IMR-90 (cell line): ENCODE measurements at regions not wholly inside any gene's neighbourhood (a gene's known extent, or its start where the extent isn't known, plus 50 kb on each side); places are given as distances from the start of the nearest gene placed in this dataset.

Experiments
- ATAC-seq: fragments of 200-7000 bp; cut with Tn5 transposase; 2 replicates; pipeline ENCODE4 v1.9.1; 2020; ENCODE audit warnings: low read depth, mild to moderate bottlenecking, moderate library complexity
- BruUV-seq: library from RNA; stranded (reverse); fragments of 400-500 nt; replicated peaks from 2 replicates; lab custom pipeline; 2021; lab: Mats Ljungman, UMichigan
- CTCF ChIA-PET: fragments of 300-600 bp; formaldehyde crosslinking; extraction: SDS; loops from one replicate; lab custom pipeline; 2021; ENCODE audit warnings: antibody characterized with exemption; lab: Yijun Ruan, JAX
- POLR2A ChIA-PET: fragments of 300-600 bp; sonication (Branson Sonifier 250); formaldehyde crosslinking; loops from one replicate; lab custom pipeline; 2022; ENCODE audit warnings: antibody characterized with exemption; ENCODE audit not compliant: unreplicated experiment; lab: Charles Lee
- DNase-seq: peaks from one replicate; pipeline ENCODE4 v3.0.0; 2013
- H2AFZ ChIP-seq: replicated peaks from 2 replicates; pipeline ENCODE3; 2013; ENCODE audit warnings: low read length, mild to moderate bottlenecking; ENCODE audit not compliant: poor library complexity
- H2AK5ac ChIP-seq: 2 replicates; pipeline ENCODE4 v1.6.1; 2013; ENCODE audit warnings: low read depth, low read length, inconsistent platforms
- H2AK9ac ChIP-seq: replicated peaks from 2 replicates; pipeline ENCODE3; 2013; ENCODE audit warnings: mild to moderate bottlenecking, low read depth, low read length, moderate library complexity; ENCODE audit not compliant: poor library complexity
- H2BK120ac ChIP-seq: 2 replicates; pipeline ENCODE4 v1.6.1; 2013; ENCODE audit warnings: low read depth, low read length, inconsistent platforms
- H2BK15ac ChIP-seq: 3 replicates; pipeline ENCODE4 v1.6.1; 2013; ENCODE audit warnings: low read depth, low read length, inconsistent platforms
- H2BK20ac ChIP-seq: 2 replicates; pipeline ENCODE4 v1.6.1; 2013; ENCODE audit warnings: low read depth, mild to moderate bottlenecking, inconsistent platforms, low read length, moderate library complexity
- H2BK5ac ChIP-seq: 2 replicates; pipeline ENCODE4 v1.6.1; 2013; ENCODE audit warnings: mild to moderate bottlenecking, low read depth, low read length, inconsistent platforms; ENCODE audit not compliant: poor library complexity, severe bottlenecking
- H3K14ac ChIP-seq: replicated peaks from 2 replicates; pipeline ENCODE4 v1.6.1; 2013; ENCODE audit warnings: low read depth, low read length, inconsistent platforms
- H3K18ac ChIP-seq: 2 replicates; pipeline ENCODE4 v1.6.1; 2013; ENCODE audit warnings: low read depth, low read length, control low read depth
- H3K23ac ChIP-seq: 2 replicates; pipeline ENCODE4 v1.6.1; 2013; ENCODE audit warnings: low read depth, low read length, inconsistent platforms
- H3K27ac ChIP-seq: 2 replicates; pipeline ENCODE4 v1.5.1; 2013; ENCODE audit warnings: mild to moderate bottlenecking, control low read depth, low read length; ENCODE audit not compliant: insufficient read depth
- H3K27me3 ChIP-seq: 2 replicates; pipeline ENCODE4 v1.6.1; 2013; ENCODE audit warnings: low read length; ENCODE audit not compliant: control insufficient read depth, insufficient read depth
- H3K36me3 ChIP-seq: 2 replicates; pipeline ENCODE4 v1.6.1; 2013; ENCODE audit warnings: low read length, mixed read lengths; ENCODE audit not compliant: control insufficient read depth, insufficient read depth
- H3K4ac ChIP-seq: 2 replicates; pipeline ENCODE4 v1.6.1; 2013; ENCODE audit warnings: low read depth, low read length, inconsistent platforms
- H3K4me1 ChIP-seq: 2 replicates; pipeline ENCODE4 v1.6.1; 2013; ENCODE audit warnings: low read length, mixed read lengths; ENCODE audit not compliant: control insufficient read depth, insufficient read depth
- H3K4me2 ChIP-seq: 2 replicates; pipeline ENCODE4 v1.6.1; 2013; ENCODE audit warnings: low read depth, mild to moderate bottlenecking, control low read depth, low read length, moderate library complexity
- H3K4me3 ChIP-seq: 2 replicates; pipeline ENCODE4 v1.5.1; 2013; ENCODE audit warnings: low read depth, mild to moderate bottlenecking, control low read depth, low read length, moderate library complexity; ENCODE audit not compliant: insufficient read depth
- H3K56ac ChIP-seq: 2 replicates; pipeline ENCODE4 v1.6.1; 2013; ENCODE audit warnings: low read length, inconsistent platforms; ENCODE audit not compliant: insufficient read depth; ENCODE audit errors: extremely low read depth
- H3K79me1 ChIP-seq, 2 experiments: 2 replicates each; pipeline ENCODE4 v1.6.1; 2013; ENCODE audit warnings: low read length in 2 of 2, inconsistent platforms in 1 of 2, low read depth in 1 of 2
- H3K9ac ChIP-seq: 2 replicates; pipeline ENCODE4 v1.6.1; 2013; ENCODE audit warnings: low read depth, low read length, control low read depth
- H3K9me1 ChIP-seq: 2 replicates; pipeline ENCODE4 v1.6.1; 2013; ENCODE audit warnings: low read length, inconsistent platforms; ENCODE audit not compliant: insufficient read depth
- H3K9me3 ChIP-seq: 2 replicates; pipeline ENCODE4 v1.6.1; 2013; ENCODE audit warnings: low read length; ENCODE audit not compliant: control insufficient read depth, insufficient read depth
- H4K20me1 ChIP-seq: 2 replicates; pipeline ENCODE4 v1.6.1; 2013; ENCODE audit warnings: low read length, inconsistent platforms; ENCODE audit not compliant: insufficient read depth
- H4K5ac ChIP-seq: 2 replicates; pipeline ENCODE4 v1.6.1; 2013; ENCODE audit warnings: mild to moderate bottlenecking, low read depth, low read length, control low read depth
- H4K8ac ChIP-seq, 2 experiments: 2 replicates each; pipeline ENCODE4 v1.6.1; 2013; ENCODE audit warnings: low read depth in 2 of 2, low read length in 2 of 2, control low read depth in 1 of 2, inconsistent platforms in 1 of 2
- H4K91ac ChIP-seq: 2 replicates; pipeline ENCODE4 v1.6.1; 2013; ENCODE audit warnings: low read depth, low read length, inconsistent platforms; ENCODE audit not compliant: insufficient read depth
- MXI1 ChIP-seq: IDR thresholded peaks from 2 replicates; pipeline ENCODE4 v1.6.1; 2012; ENCODE audit warnings: low read depth, mild to moderate bottlenecking, low read length, moderate library complexity, borderline replicate concordance
- RCOR1 ChIP-seq: IDR thresholded peaks from 2 replicates; pipeline ENCODE4 v1.6.1; 2012; ENCODE audit warnings: mild to moderate bottlenecking, low read length, improper control_type of control experiment; ENCODE audit not compliant: insufficient replicate concordance
- RFX5 ChIP-seq: IDR thresholded peaks from 2 replicates; pipeline ENCODE4 v1.8.0; 2012; ENCODE audit warnings: low read depth, mild to moderate bottlenecking, low read length, moderate library complexity
- WGBS, 2 experiments: methylation state at CpG; one replicate each; pipeline versions ENCODE4 v1.1.5 to v1.1.7; 2013; ENCODE audit warnings: missing lambda C conversion rate in 2 of 2; ENCODE audit not compliant: insufficient read length in 1 of 2; ENCODE audit errors: extremely low coverage in 2 of 2; 5-methylcytosine and 5-hydroxymethylcytosine counted together
- dilution Hi-C: fragments of 300-500 bp; cut with HindIII; formaldehyde crosslinking; loops from one replicate; pipeline ENCODE4 v1.14.3; 2018; ENCODE audit warnings: low sequenced_read_pairs; ENCODE audit not compliant: unreplicated experiment
- in situ Hi-C: fragments of 300-500 bp; cut with MboI; formaldehyde crosslinking; loops from 3 replicates; pipeline ENCODE4 v1.14.3; 2019; ENCODE audit warnings: low sequenced_read_pairs, inconsistent platforms, mixed read lengths
- intact Hi-C: fragments of 100-400 bp; cut with micrococcal nuclease; formaldehyde crosslinking; loops from 2 replicates; pipeline ENCODE4 v1.10.0; 2022
- TF ChIP-seq, protein P1 (sequence below): fragments of 150-350 bp; IDR thresholded peaks from 2 replicates; pipeline ENCODE4 v1.6.1; 2016; ENCODE audit warnings: low read depth, mild to moderate bottlenecking, low read length, moderate library complexity, borderline replicate concordance

DNA sequence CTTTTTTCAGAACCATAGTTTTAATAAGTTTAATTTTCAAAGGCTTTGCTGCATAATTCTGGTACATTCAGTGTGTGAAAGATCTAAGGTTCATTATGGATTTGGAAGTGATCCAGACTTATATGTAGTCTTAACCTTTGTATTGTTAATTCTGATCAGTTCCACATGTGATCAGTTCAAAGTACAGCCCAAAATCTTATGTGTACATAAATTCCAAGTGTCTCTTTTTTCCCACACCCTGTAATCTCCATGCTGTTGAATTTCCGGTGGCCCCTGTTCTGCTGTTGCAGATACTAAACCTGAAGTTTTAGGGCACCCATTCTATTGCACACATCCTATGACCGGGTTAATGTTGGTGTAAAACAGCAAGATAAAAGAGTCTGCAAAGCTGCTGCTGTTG lies 1147.5 kb upstream of the CDH8 start:
- Histone ChIP-seq H3K36me3 (no peaks in the 10 kb centered on the region), H3K56ac (no peak overlapping the region), H4K5ac (no peak overlapping the region), H3K14ac (no peak overlapping the region), H2AFZ (no peak overlapping the region), H4K91ac (no peak overlapping the region), H3K79me1 (no peaks in the 10 kb centered on the region), H3K18ac (no peak overlapping the region), H3K23ac (no peak overlapping the region), H2BK20ac (no peak overlapping the region), H3K9me3 (peaks cover 2% of the 10 kb centered on the region; the same call in 1 of the 2 replicates), H3K27ac (no peak overlapping the region), H2AK5ac (no peak overlapping the region), H2BK120ac (no peak overlapping the region), H3K4me1 (no peaks in the 10 kb centered on the region), H2BK15ac (no peak overlapping the region), H2AK9ac (no peak overlapping the region), H3K4me2 (no peak overlapping the region), H3K27me3 (no peaks in the 10 kb centered on the region), H3K9me1 (no peaks in the 10 kb centered on the region), H4K8ac (no peak overlapping the region), H4K20me1 (no peaks in the 10 kb centered on the region), H2BK5ac (no peak overlapping the region), H3K4ac (no peak overlapping the region), H3K4me3 (no peak overlapping the region), H3K9ac (no peak overlapping the region)
- dilution Hi-C loops = no loop called here
- WGBS, 2 experiments = no CpG with 5 or more reads among the region's 2 CpGs
- no peak for ATAC-seq
- DNase-seq = no peak
- ChIA-PET CTCF (no interaction called here), POLR2A (no interaction called here)
- in situ Hi-C loops = no loop called here
- BruUV-seq = no TSS peak
- intact Hi-C loops = no loop called here
- TF ChIP-seq, protein P1, sequence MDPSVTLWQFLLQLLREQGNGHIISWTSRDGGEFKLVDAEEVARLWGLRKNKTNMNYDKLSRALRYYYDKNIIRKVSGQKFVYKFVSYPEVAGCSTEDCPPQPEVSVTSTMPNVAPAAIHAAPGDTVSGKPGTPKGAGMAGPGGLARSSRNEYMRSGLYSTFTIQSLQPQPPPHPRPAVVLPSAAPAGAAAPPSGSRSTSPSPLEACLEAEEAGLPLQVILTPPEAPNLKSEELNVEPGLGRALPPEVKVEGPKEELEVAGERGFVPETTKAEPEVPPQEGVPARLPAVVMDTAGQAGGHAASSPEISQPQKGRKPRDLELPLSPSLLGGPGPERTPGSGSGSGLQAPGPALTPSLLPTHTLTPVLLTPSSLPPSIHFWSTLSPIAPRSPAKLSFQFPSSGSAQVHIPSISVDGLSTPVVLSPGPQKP = no peak
- TF ChIP-seq RCOR1 (no peak), RFX5 (no peak), MXI1 (no peak)
